ENCODE measurements at regions not wholly inside any gene's neighbourhood (a gene's known extent, or its start where the extent isn't known, plus 50 kb on each side); places are given as distances from the start of the nearest gene placed in this dataset.

DNA sequence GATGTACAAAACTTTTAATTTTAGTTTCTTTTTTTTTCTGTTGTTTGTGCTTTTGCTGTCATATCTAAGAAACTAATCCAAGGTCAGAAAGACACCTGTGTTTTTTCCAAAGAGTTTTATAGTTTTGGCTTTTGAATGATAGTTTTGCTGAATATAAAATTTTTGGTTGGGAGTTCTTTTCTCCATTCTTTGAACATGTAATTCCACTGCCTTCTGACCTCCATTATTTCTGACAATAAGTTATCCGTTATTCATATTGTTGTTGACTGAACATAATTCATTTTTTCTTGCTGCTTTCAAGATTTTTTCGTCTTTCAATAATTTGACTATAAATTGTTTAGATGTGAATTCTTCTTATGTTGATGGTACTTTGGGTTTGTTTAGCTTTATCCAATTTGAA, 82.2 kb upstream of the SLC24A2 start:
- TF ChIP-seq, protein P1, sequence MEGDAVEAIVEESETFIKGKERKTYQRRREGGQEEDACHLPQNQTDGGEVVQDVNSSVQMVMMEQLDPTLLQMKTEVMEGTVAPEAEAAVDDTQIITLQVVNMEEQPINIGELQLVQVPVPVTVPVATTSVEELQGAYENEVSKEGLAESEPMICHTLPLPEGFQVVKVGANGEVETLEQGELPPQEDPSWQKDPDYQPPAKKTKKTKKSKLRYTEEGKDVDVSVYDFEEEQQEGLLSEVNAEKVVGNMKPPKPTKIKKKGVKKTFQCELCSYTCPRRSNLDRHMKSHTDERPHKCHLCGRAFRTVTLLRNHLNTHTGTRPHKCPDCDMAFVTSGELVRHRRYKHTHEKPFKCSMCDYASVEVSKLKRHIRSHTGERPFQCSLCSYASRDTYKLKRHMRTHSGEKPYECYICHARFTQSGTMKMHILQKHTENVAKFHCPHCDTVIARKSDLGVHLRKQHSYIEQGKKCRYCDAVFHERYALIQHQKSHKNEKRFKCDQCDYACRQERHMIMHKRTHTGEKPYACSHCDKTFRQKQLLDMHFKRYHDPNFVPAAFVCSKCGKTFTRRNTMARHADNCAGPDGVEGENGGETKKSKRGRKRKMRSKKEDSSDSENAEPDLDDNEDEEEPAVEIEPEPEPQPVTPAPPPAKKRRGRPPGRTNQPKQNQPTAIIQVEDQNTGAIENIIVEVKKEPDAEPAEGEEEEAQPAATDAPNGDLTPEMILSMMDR (IDR thresholded peaks at IDR 0.05): no peak
- TF ChIP-seq EZH2 (IDR thresholded peaks at IDR 0.05; ENCODE audit: borderline replicate concordance, insufficient read depth, low read depth, low read length, poor library complexity, severe bottlenecking): no peak

All from B cell (primary cell).